Coronary artery (tissue), 2 donors: ENCODE measurements at regions not wholly inside any gene's neighbourhood (a gene's known extent, or its start where the extent isn't known, plus 50 kb on each side); places are given as distances from the start of the nearest gene placed in this dataset.

Experiments used
- DNase-seq: peaks from one replicate; pipeline ENCODE4 v3.0.0-alpha.2; 2017; ENCODE audit warnings: low spot score
- H3K27ac ChIP-seq, 2 donors: fragments of 200-600 bp; sonication (generic); one replicate each; pipeline ENCODE4 v1.5.1; 2016 to 2019
- H3K4me3 ChIP-seq: fragments of 200-600 bp; sonication (generic); 2 replicates; pipeline ENCODE4 v1.5.1; 2016; ENCODE audit warnings: mild to moderate bottlenecking, moderate library complexity
- TF ChIP-seq, protein P1 (sequence below): fragments of 200-600 bp; sonication (generic); IDR thresholded peaks from one replicate; pipeline ENCODE4 v1.5.1; 2019; ENCODE audit warnings: antibody characterized with exemption

DNA sequence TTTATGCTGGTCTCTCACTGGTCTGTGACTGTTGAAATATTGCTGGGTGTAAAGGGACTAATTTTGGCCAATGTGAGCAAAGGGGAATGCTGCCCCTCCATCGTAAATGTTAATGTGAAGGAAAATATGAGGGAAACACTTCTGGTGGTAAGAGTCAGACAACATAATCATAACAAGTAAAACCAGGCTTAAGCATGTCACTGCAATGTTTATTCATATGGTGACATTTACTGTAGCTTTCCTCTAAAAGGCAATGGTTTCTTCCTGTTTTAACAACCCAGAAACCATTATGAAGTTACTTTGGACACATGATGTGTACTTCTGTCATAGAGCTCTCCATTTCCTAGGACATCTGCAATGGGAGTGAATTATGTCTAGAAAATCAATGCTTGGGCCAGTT, 358.0 kb downstream of the LMO4 start:
- no peak overlapping the region for H3K27ac ChIP-seq
- TF ChIP-seq, protein P1, sequence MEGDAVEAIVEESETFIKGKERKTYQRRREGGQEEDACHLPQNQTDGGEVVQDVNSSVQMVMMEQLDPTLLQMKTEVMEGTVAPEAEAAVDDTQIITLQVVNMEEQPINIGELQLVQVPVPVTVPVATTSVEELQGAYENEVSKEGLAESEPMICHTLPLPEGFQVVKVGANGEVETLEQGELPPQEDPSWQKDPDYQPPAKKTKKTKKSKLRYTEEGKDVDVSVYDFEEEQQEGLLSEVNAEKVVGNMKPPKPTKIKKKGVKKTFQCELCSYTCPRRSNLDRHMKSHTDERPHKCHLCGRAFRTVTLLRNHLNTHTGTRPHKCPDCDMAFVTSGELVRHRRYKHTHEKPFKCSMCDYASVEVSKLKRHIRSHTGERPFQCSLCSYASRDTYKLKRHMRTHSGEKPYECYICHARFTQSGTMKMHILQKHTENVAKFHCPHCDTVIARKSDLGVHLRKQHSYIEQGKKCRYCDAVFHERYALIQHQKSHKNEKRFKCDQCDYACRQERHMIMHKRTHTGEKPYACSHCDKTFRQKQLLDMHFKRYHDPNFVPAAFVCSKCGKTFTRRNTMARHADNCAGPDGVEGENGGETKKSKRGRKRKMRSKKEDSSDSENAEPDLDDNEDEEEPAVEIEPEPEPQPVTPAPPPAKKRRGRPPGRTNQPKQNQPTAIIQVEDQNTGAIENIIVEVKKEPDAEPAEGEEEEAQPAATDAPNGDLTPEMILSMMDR, result no peak
- DNase-seq, result no peak
- no peak overlapping the region for H3K4me3 ChIP-seq

DNA sequence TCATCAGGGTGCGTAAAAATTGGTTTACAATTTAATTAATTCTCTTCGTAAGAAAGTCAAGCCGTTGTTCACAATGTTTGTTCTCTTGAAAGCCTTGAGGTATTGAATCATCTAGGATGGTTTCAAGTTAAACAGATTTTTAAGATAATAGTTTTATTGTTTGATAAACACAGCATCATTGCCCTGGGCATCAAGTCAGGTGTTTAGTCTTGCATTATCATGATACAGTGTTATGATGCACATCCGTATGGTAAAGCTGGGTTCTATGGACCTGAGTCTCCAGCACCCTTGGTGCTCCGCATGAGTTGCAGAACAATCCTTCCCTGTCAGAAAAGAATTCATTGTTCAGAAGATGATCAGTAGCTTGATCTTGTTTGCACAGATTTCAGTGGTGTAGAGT, 359.5 kb downstream of the LMO4 start:
- DNase-seq, result no peak

DNA sequence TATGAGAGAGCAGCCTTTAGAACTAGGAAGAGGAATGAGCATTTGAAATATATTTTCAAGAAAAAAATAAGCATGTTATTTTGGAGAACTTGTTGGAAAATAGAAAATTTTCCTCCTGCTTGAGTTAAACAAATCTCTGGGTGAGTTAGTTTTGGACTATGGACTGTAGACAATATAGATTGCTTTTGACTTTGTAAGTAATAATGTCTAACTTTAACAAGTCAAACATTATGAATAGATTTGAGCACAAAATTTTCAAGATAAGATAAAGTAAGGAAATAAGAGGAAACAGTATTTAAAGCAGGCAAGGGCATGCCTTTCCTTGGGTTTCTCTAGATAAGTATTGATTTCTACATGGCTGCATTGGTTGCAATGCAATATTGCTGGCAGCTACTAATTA, 360.8 kb downstream of the LMO4 start:
- H3K27ac ChIP-seq, result no peak overlapping the region
- DNase-seq, result no peak
- no peak overlapping the region for H3K4me3 ChIP-seq
- TF ChIP-seq, protein P1, result no peak

More for the DNA sequence above, 359.5 kb downstream of the LMO4 start:
- TF ChIP-seq, protein P1, result no peak
- H3K27ac ChIP-seq, result no peak overlapping the region
- H3K4me3 ChIP-seq, result no peak overlapping the region

DNA sequence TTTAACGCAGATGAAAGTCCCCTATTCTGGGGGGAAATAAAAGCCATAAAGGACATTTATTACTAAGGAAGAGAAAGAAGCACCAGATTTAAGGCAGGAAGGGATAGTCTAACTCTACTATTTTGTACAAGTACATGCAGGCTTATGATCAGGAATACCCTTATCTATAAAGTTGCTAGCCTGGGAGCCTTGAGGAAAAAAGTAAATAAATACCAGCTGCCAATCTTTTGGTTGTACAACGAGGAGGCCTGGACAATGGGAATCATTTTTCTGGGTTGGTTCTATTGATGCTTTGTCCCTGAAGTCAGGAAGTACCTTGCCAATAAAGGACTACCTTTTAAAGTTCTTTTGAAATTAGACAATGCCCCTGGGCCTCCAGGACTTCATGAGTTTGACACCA, 367.8 kb downstream of the LMO4 start:
- Histone ChIP-seq H3K4me3 (no peak overlapping the region), H3K27ac (no peak overlapping the region)
- DNase-seq, result no peak
- TF ChIP-seq, protein P1, result no peak

DNA sequence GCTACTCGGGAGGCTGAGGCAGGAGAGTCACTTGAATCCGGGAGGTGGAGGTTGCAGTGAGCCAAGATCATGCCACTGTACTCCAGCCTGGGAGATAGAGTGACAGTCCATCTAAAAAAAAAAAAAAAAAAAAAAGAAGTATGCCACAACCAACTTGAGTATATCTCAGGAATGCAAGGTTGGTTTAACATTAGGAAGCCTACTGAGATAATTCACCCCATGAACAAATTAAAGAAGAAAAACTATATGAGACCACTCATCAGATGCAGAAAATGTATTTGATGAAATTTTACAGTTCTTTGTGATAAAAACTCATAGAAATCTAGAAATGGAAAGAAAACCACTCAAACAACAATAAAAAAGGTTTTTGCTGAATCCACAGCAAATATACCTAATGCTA, 373.8 kb downstream of the LMO4 start:
- TF ChIP-seq, protein P1, result no peak
- no peak overlapping the region for H3K27ac ChIP-seq
- no peak for DNase-seq
- H3K4me3 ChIP-seq, result no peak overlapping the region

DNA sequence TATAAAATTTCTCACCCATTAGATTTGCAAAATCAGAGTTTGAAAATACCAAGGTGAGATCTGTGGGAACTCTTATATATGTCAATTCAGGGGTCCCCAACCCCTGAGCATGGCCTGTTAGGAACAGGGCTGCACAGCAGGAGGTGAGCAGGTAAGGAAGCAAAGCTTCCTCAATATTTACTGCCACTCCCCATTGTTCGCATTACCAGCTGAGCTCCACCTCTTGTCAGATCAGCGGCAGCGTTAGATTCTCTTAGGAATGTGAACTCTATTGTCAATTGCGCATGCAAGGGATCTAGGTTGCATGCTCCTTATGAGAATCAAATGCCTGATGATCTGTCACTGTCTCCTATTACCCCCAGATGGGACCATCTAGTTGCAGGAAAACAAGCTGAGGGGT, 376.6 kb downstream of the LMO4 start:
- Histone ChIP-seq H3K27ac (no peak overlapping the region), H3K4me3 (no peak overlapping the region)
- TF ChIP-seq, protein P1, result no peak
- DNase-seq, result no peak

DNA sequence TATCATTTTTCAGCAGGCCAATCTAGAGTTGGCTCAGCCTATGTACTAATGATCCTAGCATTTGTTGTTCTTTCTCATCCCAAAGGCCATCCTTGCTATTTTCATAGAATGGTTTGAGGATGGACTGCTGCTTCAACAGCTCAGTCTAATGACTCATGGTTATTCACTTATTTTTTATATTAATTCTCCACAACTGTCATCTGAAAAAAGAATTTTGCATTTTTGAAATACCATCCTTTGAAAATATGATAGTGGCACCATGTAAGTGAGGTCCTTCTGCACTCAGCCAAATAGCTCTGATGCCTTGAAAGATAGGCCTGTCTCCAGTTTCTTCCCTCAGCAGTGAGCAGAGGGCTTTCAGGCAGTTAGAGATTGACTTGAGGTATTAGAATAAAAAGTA, 377.5 kb downstream of the LMO4 start:
- TF ChIP-seq, protein P1, result no peak
- DNase-seq, result no peak
- Histone ChIP-seq H3K27ac (no peak overlapping the region), H3K4me3 (no peak overlapping the region)
